ENCODE measurements at regions not wholly inside any gene's neighbourhood (a gene's known extent, or its start where the extent isn't known, plus 50 kb on each side); places are given as distances from the start of the nearest gene placed in this dataset.

GRCh38 chr6:154602296-154602695, 91.8 kb upstream of the CNKSR3 start:
- TF ChIP-seq CTCF (IDR thresholded peaks at IDR 0.05; ENCODE audit: low read depth, low read length, missing input control) = no peak
- no peak for TF ChIP-seq REST (IDR thresholded peaks at IDR 0.05)
- TF ChIP-seq RAD21 (IDR thresholded peaks at IDR 0.05) = no peak
